Activated B cell treated with CpG ODN at 0.5 μM for 24 hours (primary cell): ENCODE measurements at regions not wholly inside any gene's neighbourhood (a gene's known extent, or its start where the extent isn't known, plus 50 kb on each side); places are given as distances from the start of the nearest gene placed in this dataset.

Source experiments
- ATAC-seq: fragments of 200-7000 bp; cut with Tn5 transposase; one replicate; pipeline ENCODE4 v1.10.0; 2021; ENCODE audit warnings: low read depth, mild to moderate bottlenecking, moderate library complexity
- CTCF ChIA-PET: fragments of 350-600 bp; sonication (Branson Sonifier 250); formaldehyde crosslinking; loops from one replicate; lab custom pipeline; 2021; ENCODE audit warnings: antibody characterized with exemption; lab: Charles Lee
- POLR2A ChIA-PET: fragments of 350-600 bp; sonication (Branson Sonifier 250); formaldehyde crosslinking; loops from one replicate; lab custom pipeline; 2021; ENCODE audit warnings: antibody characterized with exemption; lab: Charles Lee
- DNase-seq: peaks from one replicate; pipeline ENCODE4 v3.0.0; 2022
- H3K27ac Mint-ChIP-seq: one replicate; pipeline ENCODE4 v1.8.0; 2020; ENCODE audit warnings: mixed read lengths
- H3K27me3 Mint-ChIP-seq: one replicate; pipeline ENCODE4 v1.8.0; 2021; ENCODE audit warnings: mixed read lengths
- H3K36me3 Mint-ChIP-seq: one replicate; pipeline ENCODE4 v1.8.0; 2021; ENCODE audit warnings: low read depth, mixed read lengths
- H3K4me1 Mint-ChIP-seq: one replicate; pipeline ENCODE4 v1.8.0; 2021; ENCODE audit warnings: mixed read lengths
- H3K4me3 Mint-ChIP-seq: one replicate; pipeline ENCODE4 v1.8.0; 2020; ENCODE audit warnings: mild to moderate bottlenecking, mixed read lengths
- H3K9me3 Mint-ChIP-seq: one replicate; pipeline ENCODE4 v1.8.0; 2020; ENCODE audit warnings: mixed read lengths
- intact Hi-C: fragments of 100-400 bp; cut with micrococcal nuclease; formaldehyde crosslinking; loops from one replicate; pipeline ENCODE4 v1.15.1; 2024
- TF ChIP-seq, protein P1 (sequence below): fragments of 200-600 bp; IDR thresholded peaks from one replicate; pipeline ENCODE4 v1.8.0; 2022; ENCODE audit warnings: antibody characterized with exemption, mild to moderate bottlenecking

DNA sequence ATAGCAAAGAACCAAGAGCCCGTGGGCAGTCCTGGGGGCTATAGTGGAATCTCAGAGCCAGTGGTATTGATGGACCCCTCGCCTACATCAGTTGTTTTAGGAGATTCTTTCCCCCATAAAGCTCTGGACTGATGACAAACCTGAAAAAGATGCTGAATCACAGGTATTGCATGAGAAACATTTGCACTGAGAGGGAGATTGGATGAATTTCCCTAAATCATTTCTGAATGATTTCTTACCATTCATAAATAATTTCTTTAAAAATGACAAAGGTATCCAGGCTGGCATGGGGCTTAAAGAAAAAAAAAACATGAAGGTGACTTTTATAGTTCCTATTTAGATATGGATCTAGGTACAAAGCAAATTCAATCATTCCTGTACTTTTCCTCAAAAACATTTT is 54.0 kb upstream of the SLIT3 start:
- ChIA-PET CTCF (no interaction called here), POLR2A (no interaction called here)
- Mint-ChIP-seq H3K36me3 (no peaks in the 10 kb centered on the region), H3K4me3 (no peak overlapping the region), H3K4me1 (no peaks in the 10 kb centered on the region), H3K27me3 (no peaks in the 10 kb centered on the region), H3K27ac (no peak overlapping the region), H3K9me3 (no peaks in the 10 kb centered on the region)
- TF ChIP-seq, protein P1, sequence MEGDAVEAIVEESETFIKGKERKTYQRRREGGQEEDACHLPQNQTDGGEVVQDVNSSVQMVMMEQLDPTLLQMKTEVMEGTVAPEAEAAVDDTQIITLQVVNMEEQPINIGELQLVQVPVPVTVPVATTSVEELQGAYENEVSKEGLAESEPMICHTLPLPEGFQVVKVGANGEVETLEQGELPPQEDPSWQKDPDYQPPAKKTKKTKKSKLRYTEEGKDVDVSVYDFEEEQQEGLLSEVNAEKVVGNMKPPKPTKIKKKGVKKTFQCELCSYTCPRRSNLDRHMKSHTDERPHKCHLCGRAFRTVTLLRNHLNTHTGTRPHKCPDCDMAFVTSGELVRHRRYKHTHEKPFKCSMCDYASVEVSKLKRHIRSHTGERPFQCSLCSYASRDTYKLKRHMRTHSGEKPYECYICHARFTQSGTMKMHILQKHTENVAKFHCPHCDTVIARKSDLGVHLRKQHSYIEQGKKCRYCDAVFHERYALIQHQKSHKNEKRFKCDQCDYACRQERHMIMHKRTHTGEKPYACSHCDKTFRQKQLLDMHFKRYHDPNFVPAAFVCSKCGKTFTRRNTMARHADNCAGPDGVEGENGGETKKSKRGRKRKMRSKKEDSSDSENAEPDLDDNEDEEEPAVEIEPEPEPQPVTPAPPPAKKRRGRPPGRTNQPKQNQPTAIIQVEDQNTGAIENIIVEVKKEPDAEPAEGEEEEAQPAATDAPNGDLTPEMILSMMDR = no peak
- intact Hi-C loops = no loop called here
- no peak for DNase-seq
- no peak for ATAC-seq

DNA sequence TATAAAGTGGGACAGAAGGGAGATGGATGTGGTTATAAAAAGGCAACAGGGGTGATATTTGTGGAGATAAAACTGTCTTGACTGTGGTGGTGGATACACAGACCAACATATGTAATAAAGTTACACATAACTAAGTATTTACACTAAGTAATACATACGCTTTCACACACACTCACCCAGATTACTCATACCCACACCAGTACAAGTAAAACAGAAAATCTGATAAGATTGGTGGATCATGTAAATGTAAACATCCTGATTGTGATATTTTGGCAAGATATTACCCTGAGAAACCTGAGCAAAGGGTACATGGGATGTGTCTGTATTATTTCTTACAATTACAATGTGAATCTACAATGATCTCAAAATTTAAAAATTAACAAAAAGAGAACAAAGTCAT is 53.3 kb upstream of the SLIT3 start:
- no peak for DNase-seq
- intact Hi-C loops = no loop called here
- Mint-ChIP-seq H3K27me3 (no peaks in the 10 kb centered on the region), H3K36me3 (no peaks in the 10 kb centered on the region), H3K4me3 (no peak overlapping the region), H3K9me3 (no peaks in the 10 kb centered on the region), H3K27ac (no peak overlapping the region), H3K4me1 (no peaks in the 10 kb centered on the region)
- CTCF ChIA-PET = no interaction called here
- POLR2A ChIA-PET = no interaction called here
- TF ChIP-seq, protein P1 = no peak
- ATAC-seq = no peak

DNA sequence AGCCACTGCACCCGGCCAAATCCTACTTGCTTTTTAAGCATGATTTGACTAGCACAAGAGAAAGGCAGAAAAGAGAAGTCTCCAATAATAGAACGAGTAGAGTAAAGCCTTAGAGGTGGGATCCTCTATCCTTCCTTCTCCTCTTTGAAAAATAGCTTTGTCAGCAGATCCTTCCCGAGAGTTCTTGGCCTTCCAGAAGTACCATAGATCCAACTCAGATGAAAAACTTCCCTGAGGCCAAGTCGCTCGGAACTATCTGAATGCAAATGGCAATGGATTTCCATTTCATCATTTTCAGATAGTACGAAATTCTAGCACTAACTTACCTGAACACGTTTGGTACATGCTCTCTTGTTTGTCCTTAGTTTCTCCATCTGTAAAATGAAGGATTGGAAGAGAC is 52.0 kb upstream of the SLIT3 start:
- ChIA-PET POLR2A (no interaction called here), CTCF (interaction anchor here (0.6 kb wide), 1 partner anchor 16 kb away, joined by 3 read pairs; no protein-coding TSS in a partner anchor)
- Mint-ChIP-seq H3K36me3 (no peaks in the 10 kb centered on the region), H3K27ac (no peak overlapping the region), H3K9me3 (no peaks in the 10 kb centered on the region), H3K4me1 (no peaks in the 10 kb centered on the region), H3K27me3 (no peaks in the 10 kb centered on the region), H3K4me3 (no peak overlapping the region)
- ATAC-seq (no peak), DNase-seq (no peak)
- TF ChIP-seq, protein P1 = no peak
- intact Hi-C loops = no loop called here

DNA sequence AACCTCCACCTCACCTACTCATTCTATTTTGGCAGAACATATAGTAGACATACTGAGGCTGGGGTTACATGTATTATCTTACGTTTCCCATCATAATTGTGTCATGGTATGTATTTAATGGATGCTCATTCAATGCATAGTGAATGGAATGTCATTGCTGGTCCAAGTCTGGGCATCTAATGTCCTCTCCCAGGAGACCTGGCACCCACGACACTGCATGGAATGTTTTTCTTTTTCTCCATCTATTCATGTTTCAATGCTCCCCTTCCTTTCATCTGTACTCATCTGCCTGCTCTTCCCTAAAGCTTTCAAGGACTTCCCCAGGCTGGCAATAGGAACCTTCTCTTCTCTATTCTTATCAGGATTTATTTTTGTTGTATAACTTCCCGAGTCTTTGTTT is 50.8 kb upstream of the SLIT3 start:
- Mint-ChIP-seq H3K4me3 (no peak overlapping the region), H3K9me3 (no peaks in the 10 kb centered on the region), H3K4me1 (no peaks in the 10 kb centered on the region), H3K27me3 (no peaks in the 10 kb centered on the region), H3K27ac (no peak overlapping the region), H3K36me3 (no peaks in the 10 kb centered on the region)
- POLR2A ChIA-PET = no interaction called here
- CTCF ChIA-PET = no interaction called here
- DNase-seq (no peak), ATAC-seq (no peak)
- intact Hi-C loops = no loop called here
- TF ChIP-seq, protein P1 = no peak

DNA sequence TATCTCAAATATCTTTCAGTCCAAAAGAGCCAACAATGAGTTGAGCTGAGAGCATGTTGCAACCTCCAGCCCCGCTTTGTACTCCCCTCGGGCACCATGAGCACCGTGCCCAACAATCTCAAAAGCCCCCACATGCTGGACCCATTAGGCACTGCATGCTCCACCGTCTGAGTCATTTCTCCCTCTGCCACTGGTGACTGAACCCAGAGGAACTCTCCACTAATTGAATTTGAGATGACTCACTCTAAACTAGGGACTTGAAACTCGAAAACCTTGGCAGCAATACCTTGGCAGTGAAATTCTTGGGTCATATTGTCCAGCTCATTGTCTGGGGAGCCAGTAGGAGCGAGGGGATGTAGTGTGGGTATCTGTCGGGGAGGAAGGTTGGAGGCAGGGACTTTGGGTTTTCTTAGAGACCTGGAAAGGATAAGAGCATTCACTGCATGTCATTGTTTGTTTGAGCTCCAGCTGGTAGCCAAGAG is 49.9 kb upstream of the SLIT3 start:
- Mint-ChIP-seq H3K4me1 (no peaks in the 10 kb centered on the region), H3K27me3 (no peaks in the 10 kb centered on the region), H3K36me3 (no peaks in the 10 kb centered on the region), H3K4me3 (no peak overlapping the region), H3K27ac (no peak overlapping the region), H3K9me3 (no peaks in the 10 kb centered on the region)
- POLR2A ChIA-PET = no interaction called here
- CTCF ChIA-PET = no interaction called here
- intact Hi-C loops = no loop called here
- no peak for DNase-seq
- no peak for ATAC-seq
- TF ChIP-seq, protein P1 = no peak
